ENCODE measurements at regions not wholly inside any gene's neighbourhood (a gene's known extent, or its start where the extent isn't known, plus 50 kb on each side); places are given as distances from the start of the nearest gene placed in this dataset.

- Mint-ChIP-seq H3K4me3 (ENCODE audit: unreplicated experiment) (no peak overlapping the region), H3K27ac (ENCODE audit: unreplicated experiment) (no peak overlapping the region), H3K27me3 (ENCODE audit: unreplicated experiment) (no peaks in the 10 kb centered on the region), H3K4me1 (ENCODE audit: unreplicated experiment) (no peaks in the 10 kb centered on the region), H3K36me3 (ENCODE audit: unreplicated experiment) (no peaks in the 10 kb centered on the region), H3K9me3 (ENCODE audit: unreplicated experiment) (peaks cover 11% of the 10 kb centered on the region)
- no peak for DNase-seq (ENCODE audit: extremely low spot score, unreplicated experiment)
- TF ChIP-seq, protein P1, sequence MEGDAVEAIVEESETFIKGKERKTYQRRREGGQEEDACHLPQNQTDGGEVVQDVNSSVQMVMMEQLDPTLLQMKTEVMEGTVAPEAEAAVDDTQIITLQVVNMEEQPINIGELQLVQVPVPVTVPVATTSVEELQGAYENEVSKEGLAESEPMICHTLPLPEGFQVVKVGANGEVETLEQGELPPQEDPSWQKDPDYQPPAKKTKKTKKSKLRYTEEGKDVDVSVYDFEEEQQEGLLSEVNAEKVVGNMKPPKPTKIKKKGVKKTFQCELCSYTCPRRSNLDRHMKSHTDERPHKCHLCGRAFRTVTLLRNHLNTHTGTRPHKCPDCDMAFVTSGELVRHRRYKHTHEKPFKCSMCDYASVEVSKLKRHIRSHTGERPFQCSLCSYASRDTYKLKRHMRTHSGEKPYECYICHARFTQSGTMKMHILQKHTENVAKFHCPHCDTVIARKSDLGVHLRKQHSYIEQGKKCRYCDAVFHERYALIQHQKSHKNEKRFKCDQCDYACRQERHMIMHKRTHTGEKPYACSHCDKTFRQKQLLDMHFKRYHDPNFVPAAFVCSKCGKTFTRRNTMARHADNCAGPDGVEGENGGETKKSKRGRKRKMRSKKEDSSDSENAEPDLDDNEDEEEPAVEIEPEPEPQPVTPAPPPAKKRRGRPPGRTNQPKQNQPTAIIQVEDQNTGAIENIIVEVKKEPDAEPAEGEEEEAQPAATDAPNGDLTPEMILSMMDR (IDR thresholded peaks at IDR 0.05) = no peak
Measured at GRCh38 chr2:7780321-7780720, 863.1 kb downstream of the RNF144A start.

- no peaks in the 10 kb centered on the region for H3K9me3 Mint-ChIP-seq (ENCODE audit: unreplicated experiment)
- H3K27ac Mint-ChIP-seq (ENCODE audit: unreplicated experiment) = no peak overlapping the region
- H3K27me3 Mint-ChIP-seq (ENCODE audit: unreplicated experiment) = no peaks in the 10 kb centered on the region
- TF ChIP-seq, protein P1 (IDR thresholded peaks at IDR 0.05) = no peak
- DNase-seq (ENCODE audit: extremely low spot score, unreplicated experiment) = no peak
- H3K4me3 Mint-ChIP-seq (ENCODE audit: unreplicated experiment) = no peak overlapping the region
- H3K36me3 Mint-ChIP-seq (ENCODE audit: unreplicated experiment) = no peaks in the 10 kb centered on the region
- no peaks in the 10 kb centered on the region for H3K4me1 Mint-ChIP-seq (ENCODE audit: unreplicated experiment)
Measured at GRCh38 chr2:7785700-7786099, 868.5 kb downstream of the RNF144A start.

- no peaks in the 10 kb centered on the region for H3K9me3 Mint-ChIP-seq (ENCODE audit: unreplicated experiment)
Measured at GRCh38 chr2:7788736-7789135, 871.5 kb downstream of the RNF144A start.

DNA sequence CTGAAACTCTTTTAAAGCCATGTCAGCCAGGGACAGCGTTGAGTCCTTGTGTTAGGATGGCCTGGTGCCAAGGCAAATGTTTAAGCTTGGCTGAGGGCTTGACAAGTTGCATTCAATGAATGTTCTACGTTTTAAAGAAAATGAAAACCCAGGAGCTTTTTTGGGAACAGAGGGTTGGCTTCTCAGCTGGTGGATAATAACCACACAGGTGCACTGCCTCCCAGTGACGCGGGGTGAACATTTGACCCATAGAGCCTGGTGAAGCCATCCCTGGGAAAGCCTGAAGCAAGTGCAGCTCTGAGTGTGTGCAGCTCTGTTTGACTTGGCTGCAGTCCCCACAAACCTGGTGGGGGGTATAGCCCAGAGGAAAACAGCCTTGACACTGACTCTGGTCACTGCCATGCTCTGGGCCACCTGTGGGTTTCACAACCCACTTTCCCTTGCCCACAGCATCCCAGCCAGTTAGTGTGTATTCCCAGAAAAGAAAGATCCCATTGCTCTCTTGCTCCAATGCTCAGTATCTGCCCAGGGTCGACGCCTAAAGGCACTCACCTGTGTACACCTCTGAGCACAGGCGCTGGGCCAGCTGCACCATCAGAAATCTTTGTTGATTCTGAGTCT lies 874.9 kb downstream of the RNF144A start:
- no peak overlapping the region for H3K4me3 Mint-ChIP-seq (ENCODE audit: unreplicated experiment)
- H3K9me3 Mint-ChIP-seq (ENCODE audit: unreplicated experiment) = no peaks in the 10 kb centered on the region
- no peak overlapping the region for H3K27ac Mint-ChIP-seq (ENCODE audit: unreplicated experiment)
- no peaks in the 10 kb centered on the region for H3K36me3 Mint-ChIP-seq (ENCODE audit: unreplicated experiment)
- DNase-seq (ENCODE audit: extremely low spot score, unreplicated experiment) = no peak
- peaks cover 7% of the 10 kb centered on the region for H3K4me1 Mint-ChIP-seq (ENCODE audit: unreplicated experiment)
- TF ChIP-seq, protein P1 (IDR thresholded peaks at IDR 0.05) = no peak
- H3K27me3 Mint-ChIP-seq (ENCODE audit: unreplicated experiment) = no peaks in the 10 kb centered on the region

More at GRCh38 chr2:7788736-7789135, 871.5 kb downstream of the RNF144A start:
- TF ChIP-seq, protein P1 (IDR thresholded peaks at IDR 0.05) = no peak
- DNase-seq (ENCODE audit: extremely low spot score, unreplicated experiment) = no peak
- H3K36me3 Mint-ChIP-seq (ENCODE audit: unreplicated experiment) = no peaks in the 10 kb centered on the region
- peaks cover 5% of the 10 kb centered on the region for H3K4me1 Mint-ChIP-seq (ENCODE audit: unreplicated experiment)
- H3K4me3 Mint-ChIP-seq (ENCODE audit: unreplicated experiment) = no peak overlapping the region
- H3K27ac Mint-ChIP-seq (ENCODE audit: unreplicated experiment) = no peak overlapping the region
- H3K27me3 Mint-ChIP-seq (ENCODE audit: unreplicated experiment) = no peaks in the 10 kb centered on the region

GRCh38 chr2:7795778-7796563 lies 878.8 kb downstream of the RNF144A start:
- Mint-ChIP-seq H3K4me3 (ENCODE audit: unreplicated experiment) (no peak overlapping the region), H3K9me3 (ENCODE audit: unreplicated experiment) (no peaks in the 10 kb centered on the region), H3K4me1 (ENCODE audit: unreplicated experiment) (peaks cover 7% of the 10 kb centered on the region), H3K27me3 (ENCODE audit: unreplicated experiment) (no peaks in the 10 kb centered on the region), H3K27ac (ENCODE audit: unreplicated experiment) (no peak overlapping the region), H3K36me3 (ENCODE audit: unreplicated experiment) (no peaks in the 10 kb centered on the region)
- no peak for DNase-seq (ENCODE audit: extremely low spot score, unreplicated experiment)
- TF ChIP-seq, protein P1 (IDR thresholded peaks at IDR 0.05) = no peak
